ENCODE measurements at regions not wholly inside any gene's neighbourhood (a gene's known extent, or its start where the extent isn't known, plus 50 kb on each side); places are given as distances from the start of the nearest gene placed in this dataset.

GRCh38 chr9:80351612-80352011 lies 779.8 kb downstream of the TLE4 start:
- no peak for ATAC-seq (ENCODE audit: low FRiP score in 2 of 2)
- H3K36me3 ChIP-seq, result no peaks in the 10 kb centered on the region
- no peaks in the 10 kb centered on the region for H3K27me3 ChIP-seq
- H3K4me3 ChIP-seq, result no peak overlapping the region
- no peaks in the 10 kb centered on the region for H3K4me1 ChIP-seq
- H3K27ac ChIP-seq, result no peak overlapping the region
- TF ChIP-seq POLR2AphosphoS5 (IDR thresholded peaks at IDR 0.05) (no peak), POLR2A (IDR thresholded peaks at IDR 0.05) (no peak), CTCF (IDR thresholded peaks at IDR 0.05) (no peak), EP300 (IDR thresholded peaks at IDR 0.05) (no peak)
- no peaks in the 10 kb centered on the region for H3K9me3 ChIP-seq
- DNase-seq, result no peak
- 55 to 70% methylated on average over 1 of the region's 1 CpG for WGBS, 2 donors

- H3K4me3 ChIP-seq, result no peak overlapping the region
- H3K36me3 ChIP-seq, result no peaks in the 10 kb centered on the region
- DNase-seq (no peak), ATAC-seq (ENCODE audit: low FRiP score in 2 of 2) (no peak)
- WGBS, 2 donors, result 64 to 72% methylated on average over 3 of the region's 3 CpGs
- no peaks in the 10 kb centered on the region for H3K4me1 ChIP-seq
- no peak overlapping the region for H3K27ac ChIP-seq
- H3K27me3 ChIP-seq, result no peaks in the 10 kb centered on the region
- TF ChIP-seq POLR2A (IDR thresholded peaks at IDR 0.05) (no peak), CTCF (IDR thresholded peaks at IDR 0.05) (no peak), POLR2AphosphoS5 (IDR thresholded peaks at IDR 0.05) (no peak), EP300 (IDR thresholded peaks at IDR 0.05) (no peak)
- H3K9me3 ChIP-seq, result no peaks in the 10 kb centered on the region
These were observed 754.3 kb downstream of the TLE4 start for GRCh38 chr9:80326105-80326504.

GRCh38 chr9:80320916-80321315 lies 749.2 kb downstream of the TLE4 start:
- WGBS, 2 donors, result 67 to 72% methylated on average over 3 of the region's 3 CpGs
- no peak overlapping the region for H3K4me3 ChIP-seq
- no peaks in the 10 kb centered on the region for H3K27me3 ChIP-seq
- no peaks in the 10 kb centered on the region for H3K4me1 ChIP-seq
- H3K27ac ChIP-seq, result no peak overlapping the region
- H3K36me3 ChIP-seq, result no peaks in the 10 kb centered on the region
- no peak for DNase-seq
- H3K9me3 ChIP-seq, result no peaks in the 10 kb centered on the region
- TF ChIP-seq POLR2A (IDR thresholded peaks at IDR 0.05), result no peak
- TF ChIP-seq POLR2AphosphoS5 (IDR thresholded peaks at IDR 0.05), result no peak
- TF ChIP-seq EP300 (IDR thresholded peaks at IDR 0.05), result no peak
- no peak for TF ChIP-seq CTCF (IDR thresholded peaks at IDR 0.05)
- ATAC-seq (ENCODE audit: low FRiP score in 2 of 2), result peak in 1 of 2 donors; percentile 21

GRCh38 chr9:80320480-80320879 lies 748.7 kb downstream of the TLE4 start:
- DNase-seq, result no peak

More at GRCh38 chr9:80320480-80320879, 748.7 kb downstream of the TLE4 start:
- no peaks in the 10 kb centered on the region for H3K27me3 ChIP-seq
- no peaks in the 10 kb centered on the region for H3K36me3 ChIP-seq
- no peak overlapping the region for H3K4me3 ChIP-seq
- no peaks in the 10 kb centered on the region for H3K9me3 ChIP-seq
- TF ChIP-seq EP300 (IDR thresholded peaks at IDR 0.05) (no peak), CTCF (IDR thresholded peaks at IDR 0.05) (no peak), POLR2AphosphoS5 (IDR thresholded peaks at IDR 0.05) (no peak), POLR2A (IDR thresholded peaks at IDR 0.05) (no peak)
- peak in 1 of 2 donors; percentile 46 for ATAC-seq (ENCODE audit: low FRiP score in 2 of 2)
- H3K27ac ChIP-seq, result no peak overlapping the region
- no peaks in the 10 kb centered on the region for H3K4me1 ChIP-seq
- WGBS, 2 donors, result 74 to 77% methylated on average over 4 of the region's 4 CpGs

All from upper lobe of left lung (tissue), 6 donors.